ENCODE measurements at regions not wholly inside any gene's neighbourhood (a gene's known extent, or its start where the extent isn't known, plus 50 kb on each side); places are given as distances from the start of the nearest gene placed in this dataset.

GRCh38 chr9:21682981-21683380 lies 119.5 kb upstream of the MTAP start:
- WGBS, 3 donors = 79 to 93% (median 84%) methylated on average over 2 of the region's 2 CpGs
- DNase-seq = no peak
- no peak for TF ChIP-seq POLR2A (IDR thresholded peaks at IDR 0.05)
- TF ChIP-seq EP300 (IDR thresholded peaks at IDR 0.05) = no peak
- no peak for TF ChIP-seq CTCF (IDR thresholded peaks at IDR 0.05)
- intact Hi-C loops (cut with DNase I) = no loop called here
- no peaks in the 10 kb centered on the region for H3K27me3 ChIP-seq
- no peaks in the 10 kb centered on the region for H3K4me1 ChIP-seq (ENCODE audit: insufficient read depth)
- no peak overlapping the region for H3K27ac ChIP-seq
- H3K9me3 ChIP-seq = no peaks in the 10 kb centered on the region
- no peak overlapping the region for H3K4me3 ChIP-seq
- H3K36me3 ChIP-seq = no peaks in the 10 kb centered on the region

DNA sequence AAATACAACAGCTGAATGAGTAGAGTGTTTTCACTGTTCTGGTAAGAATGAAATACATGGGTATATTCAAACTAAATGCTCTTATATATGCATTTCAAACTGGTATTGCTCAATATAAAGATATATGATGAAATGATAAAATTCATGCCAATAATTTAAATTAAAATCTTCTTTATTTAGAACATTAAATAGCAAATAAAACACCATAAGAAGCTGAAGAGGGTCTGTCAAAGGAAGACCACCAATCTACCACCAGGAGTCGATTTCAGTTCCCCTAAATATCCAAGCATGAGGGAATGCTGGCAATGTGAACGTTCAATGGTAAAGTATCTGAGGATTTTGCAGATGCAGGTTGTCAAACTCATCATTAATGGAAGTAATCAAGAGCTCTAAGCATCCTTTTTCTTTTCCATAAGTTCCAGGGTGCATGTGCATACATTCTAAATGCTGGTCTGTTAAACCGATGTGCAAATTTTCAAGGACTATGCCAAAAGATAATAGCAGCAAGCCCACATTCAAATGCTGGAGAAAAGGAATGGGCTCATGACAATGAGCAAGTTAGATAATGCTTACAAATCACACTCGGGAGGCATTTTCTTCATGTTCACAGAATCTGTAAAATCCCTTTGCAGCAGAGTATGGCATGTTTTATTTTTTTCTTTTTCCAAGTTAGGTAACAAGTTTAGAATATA lies 118.8 kb upstream of the MTAP start:
- 67 to 70% (median 69%) methylated on average over 4 of the region's 4 CpGs for WGBS, 3 donors
- intact Hi-C loops (cut with DNase I) = no loop called here

GRCh38 chr9:21684231-21684630 lies 118.2 kb upstream of the MTAP start:
- H3K27me3 ChIP-seq = no peaks in the 10 kb centered on the region
- H3K36me3 ChIP-seq = no peaks in the 10 kb centered on the region
- 62 to 69% (median 66%) methylated on average over 2 of the region's 2 CpGs for WGBS, 3 donors
- H3K27ac ChIP-seq = no peak overlapping the region
- no peaks in the 10 kb centered on the region for H3K4me1 ChIP-seq (ENCODE audit: insufficient read depth)
- H3K4me3 ChIP-seq = no peak overlapping the region
- TF ChIP-seq POLR2A (IDR thresholded peaks at IDR 0.05) (no peak), CTCF (IDR thresholded peaks at IDR 0.05) (no peak), EP300 (IDR thresholded peaks at IDR 0.05) (no peak)
- intact Hi-C loops (cut with DNase I) = no loop called here
- DNase-seq = no peak
- no peaks in the 10 kb centered on the region for H3K9me3 ChIP-seq

More for the DNA sequence above, 118.8 kb upstream of the MTAP start:
- H3K9me3 ChIP-seq = no peaks in the 10 kb centered on the region
- no peaks in the 10 kb centered on the region for H3K36me3 ChIP-seq
- DNase-seq = no peak
- H3K27me3 ChIP-seq = no peaks in the 10 kb centered on the region
- no peak overlapping the region for H3K27ac ChIP-seq
- no peak for TF ChIP-seq POLR2A (IDR thresholded peaks at IDR 0.05)
- TF ChIP-seq EP300 (IDR thresholded peaks at IDR 0.05) = no peak
- TF ChIP-seq CTCF (IDR thresholded peaks at IDR 0.05) = no peak
- no peaks in the 10 kb centered on the region for H3K4me1 ChIP-seq (ENCODE audit: insufficient read depth)
- H3K4me3 ChIP-seq = no peak overlapping the region

DNA sequence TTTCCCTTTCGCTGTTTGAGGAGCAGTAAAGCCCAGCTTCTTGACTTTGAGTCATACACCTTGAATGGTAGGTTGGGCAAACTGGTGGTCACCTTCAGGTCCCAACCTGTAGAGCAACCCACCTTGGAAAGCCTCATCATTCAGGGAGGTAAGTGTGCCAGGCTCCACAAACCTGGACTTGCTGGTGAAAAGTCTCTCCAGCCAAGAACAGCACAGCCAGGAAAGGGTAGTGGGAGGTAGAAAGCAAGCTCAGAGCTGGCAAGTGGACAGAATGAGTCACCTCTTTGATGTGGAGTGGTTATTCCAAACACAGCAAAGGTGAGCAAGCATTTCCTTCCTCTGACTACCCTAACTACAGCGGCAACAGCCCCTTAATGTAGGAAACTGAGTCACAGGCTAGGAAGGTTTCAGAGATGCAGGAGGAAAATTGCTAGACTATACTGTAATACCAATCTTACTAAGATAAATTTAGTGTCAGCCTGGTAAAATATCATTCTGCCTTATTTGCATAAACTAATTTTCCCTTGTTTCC lies 117.5 kb upstream of the MTAP start:
- Histone ChIP-seq H3K27me3 (no peaks in the 10 kb centered on the region), H3K4me1 (ENCODE audit: insufficient read depth) (no peaks in the 10 kb centered on the region), H3K9me3 (no peaks in the 10 kb centered on the region), H3K4me3 (no peak overlapping the region), H3K36me3 (no peaks in the 10 kb centered on the region), H3K27ac (no peak overlapping the region)
- no peak for DNase-seq
- no peak for TF ChIP-seq CTCF (IDR thresholded peaks at IDR 0.05)
- no peak for TF ChIP-seq POLR2A (IDR thresholded peaks at IDR 0.05)
- no peak for TF ChIP-seq EP300 (IDR thresholded peaks at IDR 0.05)
- intact Hi-C loops (cut with DNase I) = no loop called here
- 64 to 76% (median 71%) methylated on average over 2 of the region's 2 CpGs for WGBS, 3 donors

Data from ovary (tissue), 7 donors.